Breast epithelium (tissue), 4 donors: ENCODE measurements at regions not wholly inside any gene's neighbourhood (a gene's known extent, or its start where the extent isn't known, plus 50 kb on each side); places are given as distances from the start of the nearest gene placed in this dataset.

ENCODE experiments used
- DNase-seq, 2 donors: peaks; one replicate each; pipeline ENCODE4 v3.0.0-alpha.2; 2019; ENCODE audit warnings: low spot score in 2 of 2
- H3K27ac ChIP-seq, 2 donors: fragments of 200-600 bp; sonication (generic) in 1 of 2; one replicate each; pipeline ENCODE4 v1.5.1; 2016 to 2019; ENCODE audit warnings: mild to moderate bottlenecking in 1 of 2
- H3K27me3 ChIP-seq, 2 donors: fragments of 200-600 bp; sonication (generic) in 1 of 2; one replicate each; pipeline versions ENCODE4 v1.5.1 to v1.6.0; 2017 to 2019; ENCODE audit warnings: control low read depth in 1 of 2, mild to moderate bottlenecking in 1 of 2
- H3K36me3 ChIP-seq: fragments of 200-600 bp; one replicate; pipeline ENCODE4 v1.5.1; 2019
- H3K4me1 ChIP-seq, 2 donors: fragments of 200-600 bp; sonication (generic); one replicate each; pipeline ENCODE4 v1.5.1; 2016 to 2019; ENCODE audit warnings: control low read depth in 1 of 2
- H3K4me3 ChIP-seq, 3 donors: fragments of 200-600 bp; sonication (generic); 1 replicate in 2 of 3; 2 replicates in 1 of 3; pipeline ENCODE4 v1.5.1; 2016 to 2019; ENCODE audit warnings: mild to moderate bottlenecking in 3 of 3, moderate library complexity in 2 of 3
- H3K9me3 ChIP-seq, 2 donors: fragments of 200-600 bp; sonication (generic) in 1 of 2; one replicate each; pipeline ENCODE4 v1.5.1; 2016 to 2019; ENCODE audit warnings: control low read depth in 1 of 2
- POLR2A ChIP-seq: fragments of 450-650 bp; IDR thresholded peaks from one replicate; pipeline ENCODE4 v1.6.1; 2016; ENCODE audit warnings: antibody characterized with exemption, mild to moderate bottlenecking, moderate library complexity
- POLR2AphosphoS5 ChIP-seq, 3 donors: sonication (generic); formaldehyde crosslinking; IDR thresholded peaks; one replicate each; pipeline ENCODE4 v1.6.1; 2017; ENCODE audit warnings: antibody characterized with exemption in 3 of 3
- intact Hi-C: fragments of 100-400 bp; cut with DNase I; formaldehyde crosslinking; loops from one replicate; pipeline ENCODE4 v1.15.1; 2023; ENCODE audit warnings: low total_unique reads
- TF ChIP-seq, protein P1 (sequence below), 3 donors: fragments of 450-650 bp; IDR thresholded peaks; one replicate each; pipeline ENCODE4 v1.5.1; 2016 to 2017; ENCODE audit warnings: antibody characterized with exemption in 3 of 3, mild to moderate bottlenecking in 3 of 3, moderate library complexity in 3 of 3

DNA sequence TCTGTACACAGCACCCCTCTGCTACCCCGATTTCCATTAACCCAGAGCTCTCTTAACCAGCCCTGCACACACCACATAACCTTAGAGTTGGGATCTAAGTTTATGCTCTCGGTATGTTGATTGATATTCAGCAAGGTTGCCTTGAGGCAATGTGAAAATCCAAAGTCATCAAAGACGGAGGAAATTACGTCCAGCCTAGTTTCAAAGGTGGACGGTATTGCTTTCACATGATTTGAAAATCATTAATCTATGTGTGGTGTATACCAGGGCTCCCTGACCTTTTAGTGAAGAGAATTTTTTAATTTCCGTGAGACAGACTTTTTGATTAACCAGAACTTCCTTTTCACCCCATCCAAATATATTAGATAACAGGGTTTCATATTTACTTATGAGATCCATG is 272.5 kb upstream of the LCORL start:
- no peak overlapping the region for H3K27ac ChIP-seq
- TF ChIP-seq POLR2AphosphoS5 (IDR thresholded peaks at IDR 0.05), result no peak
- TF ChIP-seq, protein P1, sequence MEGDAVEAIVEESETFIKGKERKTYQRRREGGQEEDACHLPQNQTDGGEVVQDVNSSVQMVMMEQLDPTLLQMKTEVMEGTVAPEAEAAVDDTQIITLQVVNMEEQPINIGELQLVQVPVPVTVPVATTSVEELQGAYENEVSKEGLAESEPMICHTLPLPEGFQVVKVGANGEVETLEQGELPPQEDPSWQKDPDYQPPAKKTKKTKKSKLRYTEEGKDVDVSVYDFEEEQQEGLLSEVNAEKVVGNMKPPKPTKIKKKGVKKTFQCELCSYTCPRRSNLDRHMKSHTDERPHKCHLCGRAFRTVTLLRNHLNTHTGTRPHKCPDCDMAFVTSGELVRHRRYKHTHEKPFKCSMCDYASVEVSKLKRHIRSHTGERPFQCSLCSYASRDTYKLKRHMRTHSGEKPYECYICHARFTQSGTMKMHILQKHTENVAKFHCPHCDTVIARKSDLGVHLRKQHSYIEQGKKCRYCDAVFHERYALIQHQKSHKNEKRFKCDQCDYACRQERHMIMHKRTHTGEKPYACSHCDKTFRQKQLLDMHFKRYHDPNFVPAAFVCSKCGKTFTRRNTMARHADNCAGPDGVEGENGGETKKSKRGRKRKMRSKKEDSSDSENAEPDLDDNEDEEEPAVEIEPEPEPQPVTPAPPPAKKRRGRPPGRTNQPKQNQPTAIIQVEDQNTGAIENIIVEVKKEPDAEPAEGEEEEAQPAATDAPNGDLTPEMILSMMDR (IDR thresholded peaks at IDR 0.05), result no peak
- TF ChIP-seq POLR2A, result no peak
- no peaks in the 10 kb centered on the region for H3K27me3 ChIP-seq
- intact Hi-C loops, result no loop called here
- no peaks in the 10 kb centered on the region for H3K9me3 ChIP-seq
- no peaks in the 10 kb centered on the region for H3K4me1 ChIP-seq
- no peak for DNase-seq
- no peaks in the 10 kb centered on the region for H3K36me3 ChIP-seq
- H3K4me3 ChIP-seq, result no peak overlapping the region

DNA sequence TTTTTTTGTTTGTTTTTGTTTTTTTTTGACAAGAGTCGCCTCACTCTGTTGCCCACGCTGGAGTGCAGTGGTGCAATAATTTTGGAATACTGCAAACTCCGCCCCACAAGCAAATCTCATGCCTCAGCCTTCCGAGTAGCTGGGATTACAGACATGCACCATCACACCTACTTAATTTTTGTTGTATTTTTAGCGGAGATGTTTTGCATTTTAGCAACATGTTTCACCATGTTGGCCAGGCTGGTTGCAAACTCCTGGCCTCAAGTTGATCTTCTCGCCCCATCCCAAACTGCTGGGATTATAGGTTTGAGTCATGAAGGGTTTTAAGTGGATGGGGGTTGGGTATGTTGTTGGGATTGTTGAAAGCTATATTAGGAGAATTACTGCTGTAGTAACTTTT is 270.9 kb upstream of the LCORL start:
- no peaks in the 10 kb centered on the region for H3K36me3 ChIP-seq
- no peaks in the 10 kb centered on the region for H3K27me3 ChIP-seq
- no peak overlapping the region for H3K27ac ChIP-seq
- intact Hi-C loops, result no loop called here
- no peak for DNase-seq
- no peaks in the 10 kb centered on the region for H3K4me1 ChIP-seq
- no peak overlapping the region for H3K4me3 ChIP-seq
- TF ChIP-seq, protein P1 (IDR thresholded peaks at IDR 0.05), result no peak
- TF ChIP-seq POLR2A (no peak), POLR2AphosphoS5 (IDR thresholded peaks at IDR 0.05) (no peak)
- no peaks in the 10 kb centered on the region for H3K9me3 ChIP-seq

DNA sequence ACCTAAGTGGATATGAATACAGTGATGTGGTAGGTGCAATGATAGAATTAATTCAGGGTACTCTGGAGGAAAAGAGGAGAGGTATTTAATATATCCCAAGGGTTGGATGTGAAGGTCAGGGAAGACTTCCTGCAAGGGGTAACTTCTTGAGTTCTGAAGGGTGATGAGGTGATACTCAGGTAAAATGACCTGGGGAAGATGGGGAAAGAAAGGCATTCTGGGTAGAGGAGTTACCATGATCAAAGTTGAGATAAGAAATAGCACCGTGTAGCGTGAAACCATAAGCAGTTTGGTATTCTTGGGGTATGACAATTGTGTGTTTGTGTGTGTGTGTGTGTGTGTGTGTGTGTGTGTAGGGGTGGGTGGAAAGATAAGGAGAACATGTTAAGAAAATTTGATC is 270.4 kb upstream of the LCORL start:
- intact Hi-C loops, result no loop called here
- no peak overlapping the region for H3K27ac ChIP-seq
- H3K36me3 ChIP-seq, result no peaks in the 10 kb centered on the region
- no peak for DNase-seq
- no peaks in the 10 kb centered on the region for H3K9me3 ChIP-seq
- TF ChIP-seq POLR2A (no peak), POLR2AphosphoS5 (IDR thresholded peaks at IDR 0.05) (no peak)
- TF ChIP-seq, protein P1 (IDR thresholded peaks at IDR 0.05), result no peak
- no peak overlapping the region for H3K4me3 ChIP-seq
- no peaks in the 10 kb centered on the region for H3K27me3 ChIP-seq
- no peaks in the 10 kb centered on the region for H3K4me1 ChIP-seq

DNA sequence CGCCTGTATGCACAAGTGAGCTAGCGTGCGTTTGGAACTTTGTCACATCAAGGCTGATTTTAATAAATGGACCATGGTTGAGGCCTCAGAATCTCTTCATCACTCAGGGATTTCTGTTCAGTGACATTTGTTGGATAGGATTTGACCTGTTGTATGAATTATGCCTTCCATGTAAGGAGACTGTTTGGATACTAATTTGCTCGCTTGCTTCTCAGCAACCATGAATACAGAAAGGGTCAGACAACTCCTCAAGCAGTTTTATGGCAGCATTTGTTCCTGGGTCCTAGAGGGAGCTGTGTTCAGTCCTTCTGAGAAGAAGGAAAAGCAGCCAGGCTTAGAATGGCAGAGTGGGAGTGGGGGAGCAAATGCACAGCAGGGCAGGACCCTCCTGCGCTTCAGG is 269.7 kb upstream of the LCORL start:
- intact Hi-C loops, result no loop called here
- Histone ChIP-seq H3K27me3 (no peaks in the 10 kb centered on the region), H3K4me3 (no peak overlapping the region), H3K4me1 (no peaks in the 10 kb centered on the region), H3K9me3 (no peaks in the 10 kb centered on the region), H3K36me3 (no peaks in the 10 kb centered on the region), H3K27ac (no peak overlapping the region)
- DNase-seq, result no peak
- TF ChIP-seq POLR2AphosphoS5 (IDR thresholded peaks at IDR 0.05), result no peak
- TF ChIP-seq, protein P1 (IDR thresholded peaks at IDR 0.05), result no peak
- no peak for TF ChIP-seq POLR2A

DNA sequence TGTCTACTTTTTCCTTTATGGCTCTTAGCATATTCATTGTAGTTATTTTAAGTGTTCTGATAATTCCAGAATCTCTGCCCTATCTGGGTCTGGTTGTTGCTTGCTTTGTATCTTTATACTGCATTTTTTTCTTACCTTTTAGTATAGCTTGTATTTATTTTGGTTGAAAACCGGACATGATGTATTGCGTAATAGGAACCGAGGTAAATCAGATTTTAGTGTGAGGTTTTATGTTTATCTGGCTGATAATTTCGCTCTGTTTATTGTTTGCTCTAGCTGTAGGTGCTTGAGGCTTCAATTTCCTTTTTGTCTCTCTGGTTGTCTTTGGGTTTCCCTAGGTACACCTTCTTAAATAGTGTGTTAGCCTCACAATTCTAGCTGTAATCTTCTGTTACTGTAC is 263.8 kb upstream of the LCORL start:
- H3K36me3 ChIP-seq, result no peaks in the 10 kb centered on the region
- H3K9me3 ChIP-seq, result no peaks in the 10 kb centered on the region
- TF ChIP-seq POLR2A (no peak), POLR2AphosphoS5 (IDR thresholded peaks at IDR 0.05) (no peak)
- TF ChIP-seq, protein P1 (IDR thresholded peaks at IDR 0.05), result no peak
- no peak for DNase-seq
- H3K27me3 ChIP-seq, result no peaks in the 10 kb centered on the region
- H3K4me1 ChIP-seq, result no peaks in the 10 kb centered on the region
- H3K4me3 ChIP-seq, result no peak overlapping the region
- H3K27ac ChIP-seq, result no peak overlapping the region
- intact Hi-C loops, result no loop called here
